ENCODE measurements at regions not wholly inside any gene's neighbourhood (a gene's known extent, or its start where the extent isn't known, plus 50 kb on each side); places are given as distances from the start of the nearest gene placed in this dataset.

- Histone ChIP-seq H3K9me3 (replicated peaks; ENCODE audit: insufficient read depth, low read length) (no peaks in the 10 kb centered on the region), H3K4me3 (ENCODE audit: low read length) (no peak overlapping the region), H4K20me1 (ENCODE audit: insufficient read depth, low read length) (no peaks in the 10 kb centered on the region), H3K27ac (ENCODE audit: low read length) (no peak overlapping the region), H3K4me2 (ENCODE audit: low read depth, low read length) (no peak overlapping the region), H3K36me3 (replicated peaks; ENCODE audit: insufficient read depth, low read length) (no peaks in the 10 kb centered on the region), H3K27me3 (replicated peaks; ENCODE audit: insufficient read depth, low read length) (no peaks in the 10 kb centered on the region), H3K9me2 (replicated peaks; ENCODE audit: insufficient read depth, low read length) (no peaks in the 10 kb centered on the region), H3K4me1 (ENCODE audit: low read length) (no peaks in the 10 kb centered on the region), H3F3A (ENCODE audit: insufficient read depth, low read length) (no peaks in the 10 kb centered on the region), H3K79me2 (ENCODE audit: low read length) (no peaks in the 10 kb centered on the region), H3K9ac (ENCODE audit: low read length) (no peak overlapping the region), H2AFZ (ENCODE audit: low read length) (no peak overlapping the region)
- DNase-seq: no peak
- no peak for TF ChIP-seq EZH2phosphoT487 (IDR thresholded peaks at IDR 0.05; ENCODE audit: low read length)
Measured at GRCh38 chr7:13442226-13442625, 547.2 kb downstream of the ETV1 start.

DNA sequence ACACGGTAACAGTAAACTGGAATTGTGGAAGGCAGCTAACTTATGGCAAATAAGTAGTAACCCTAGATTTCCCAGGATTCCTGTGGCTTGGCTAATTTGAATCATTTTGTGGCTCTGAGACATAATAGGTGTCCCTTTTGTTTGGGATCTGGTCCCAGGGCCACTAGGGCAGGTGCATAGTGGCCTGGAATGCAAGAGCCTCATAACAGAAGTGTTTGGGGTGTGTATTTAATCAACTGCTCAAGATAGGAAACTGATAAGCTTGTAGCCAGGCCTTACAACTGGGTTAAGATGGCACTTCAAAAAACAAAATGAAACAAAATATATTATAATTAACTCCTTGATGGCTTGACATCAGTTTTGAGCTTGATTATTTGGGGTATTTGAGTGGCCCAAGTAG lies 541.8 kb downstream of the ETV1 start:
- no peak overlapping the region for H3K9ac ChIP-seq (ENCODE audit: low read length)
- H3K79me2 ChIP-seq (ENCODE audit: low read length): no peaks in the 10 kb centered on the region
- no peak for DNase-seq
- no peaks in the 10 kb centered on the region for H4K20me1 ChIP-seq (ENCODE audit: insufficient read depth, low read length)
- no peak overlapping the region for H3K27ac ChIP-seq (ENCODE audit: low read length)
- no peak overlapping the region for H2AFZ ChIP-seq (ENCODE audit: low read length)
- no peak for TF ChIP-seq EZH2phosphoT487 (IDR thresholded peaks at IDR 0.05; ENCODE audit: low read length)
- no peak for TF ChIP-seq EZH2 (optimal IDR thresholded peaks at IDR 0.05; ENCODE audit: low read depth, low read length)
- no peak for TF ChIP-seq CTCF (IDR thresholded peaks at IDR 0.05; ENCODE audit: low read length)
- no peaks in the 10 kb centered on the region for H3F3A ChIP-seq (ENCODE audit: insufficient read depth, low read length)
- H3K36me3 ChIP-seq (replicated peaks; ENCODE audit: insufficient read depth, low read length): no peaks in the 10 kb centered on the region
- no peaks in the 10 kb centered on the region for H3K9me2 ChIP-seq (replicated peaks; ENCODE audit: insufficient read depth, low read length)
- H3K4me2 ChIP-seq (ENCODE audit: low read depth, low read length): no peak overlapping the region
- no peaks in the 10 kb centered on the region for H3K4me1 ChIP-seq (ENCODE audit: low read length)
- H3K27me3 ChIP-seq (replicated peaks; ENCODE audit: insufficient read depth, low read length): no peaks in the 10 kb centered on the region
- H3K9me3 ChIP-seq (replicated peaks; ENCODE audit: insufficient read depth, low read length): no peaks in the 10 kb centered on the region
- no peak overlapping the region for H3K4me3 ChIP-seq (ENCODE audit: low read length)

- no peak overlapping the region for H2AFZ ChIP-seq (ENCODE audit: low read length)
- H3K27me3 ChIP-seq (replicated peaks; ENCODE audit: insufficient read depth, low read length): no peaks in the 10 kb centered on the region
- H3F3A ChIP-seq (ENCODE audit: insufficient read depth, low read length): no peaks in the 10 kb centered on the region
- H3K27ac ChIP-seq (ENCODE audit: low read length): no peak overlapping the region
- TF ChIP-seq CTCF (IDR thresholded peaks at IDR 0.05; ENCODE audit: low read length) (no peak), EZH2 (optimal IDR thresholded peaks at IDR 0.05; ENCODE audit: low read depth, low read length) (no peak), EZH2phosphoT487 (IDR thresholded peaks at IDR 0.05; ENCODE audit: low read length) (no peak)
- no peak overlapping the region for H3K9ac ChIP-seq (ENCODE audit: low read length)
- H3K4me2 ChIP-seq (ENCODE audit: low read depth, low read length): no peak overlapping the region
- H3K9me2 ChIP-seq (replicated peaks; ENCODE audit: insufficient read depth, low read length): no peaks in the 10 kb centered on the region
- H4K20me1 ChIP-seq (ENCODE audit: insufficient read depth, low read length): no peaks in the 10 kb centered on the region
- no peaks in the 10 kb centered on the region for H3K9me3 ChIP-seq (replicated peaks; ENCODE audit: insufficient read depth, low read length)
- H3K36me3 ChIP-seq (replicated peaks; ENCODE audit: insufficient read depth, low read length): no peaks in the 10 kb centered on the region
- no peak for DNase-seq
- H3K4me3 ChIP-seq (ENCODE audit: low read length): no peak overlapping the region
- no peaks in the 10 kb centered on the region for H3K4me1 ChIP-seq (ENCODE audit: low read length)
- H3K79me2 ChIP-seq (ENCODE audit: low read length): no peaks in the 10 kb centered on the region
Measured at GRCh38 chr7:13448243-13448642, 541.2 kb downstream of the ETV1 start.

DNA sequence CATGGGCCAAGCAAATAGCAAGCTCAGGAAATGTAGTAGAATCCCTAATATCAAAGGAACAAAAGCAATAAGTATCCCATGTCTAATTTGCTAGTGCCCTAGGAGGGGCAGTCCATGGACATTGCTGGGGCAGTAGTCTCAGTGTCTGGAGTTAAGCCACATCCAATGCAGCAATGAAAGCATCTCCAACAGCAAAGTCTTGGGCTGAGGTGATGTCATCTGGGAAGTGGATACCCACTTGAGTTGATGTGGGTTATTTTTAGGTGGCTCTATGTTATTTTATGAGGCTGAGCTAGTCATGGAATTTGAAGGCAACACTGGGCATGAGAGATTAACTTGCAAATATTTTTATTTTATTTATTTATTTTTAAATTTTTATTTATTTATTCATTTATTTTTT lies 540.0 kb downstream of the ETV1 start:
- Histone ChIP-seq H3K79me2 (ENCODE audit: low read length) (no peaks in the 10 kb centered on the region), H4K20me1 (ENCODE audit: insufficient read depth, low read length) (no peaks in the 10 kb centered on the region), H3K36me3 (replicated peaks; ENCODE audit: insufficient read depth, low read length) (no peaks in the 10 kb centered on the region), H3K4me3 (ENCODE audit: low read length) (no peak overlapping the region), H3K4me1 (ENCODE audit: low read length) (no peaks in the 10 kb centered on the region), H3F3A (ENCODE audit: insufficient read depth, low read length) (no peaks in the 10 kb centered on the region), H3K9me2 (replicated peaks; ENCODE audit: insufficient read depth, low read length) (no peaks in the 10 kb centered on the region), H3K27me3 (replicated peaks; ENCODE audit: insufficient read depth, low read length) (no peaks in the 10 kb centered on the region), H3K9me3 (replicated peaks; ENCODE audit: insufficient read depth, low read length) (no peaks in the 10 kb centered on the region), H3K4me2 (ENCODE audit: low read depth, low read length) (no peak overlapping the region), H3K27ac (ENCODE audit: low read length) (no peak overlapping the region), H2AFZ (ENCODE audit: low read length) (no peak overlapping the region), H3K9ac (ENCODE audit: low read length) (no peak overlapping the region)
- TF ChIP-seq EZH2 (optimal IDR thresholded peaks at IDR 0.05; ENCODE audit: low read depth, low read length) (no peak), EZH2phosphoT487 (IDR thresholded peaks at IDR 0.05; ENCODE audit: low read length) (no peak)
- no peak for DNase-seq
